Activated CD4-positive, alpha-beta T cell treated with anti-CD3 and anti-CD28 coated beads for 1 hour (primary cell): ENCODE measurements at regions not wholly inside any gene's neighbourhood (a gene's known extent, or its start where the extent isn't known, plus 50 kb on each side); places are given as distances from the start of the nearest gene placed in this dataset.

ENCODE experiments used
- DNase-seq: peaks from one replicate; pipeline ENCODE4 v3.0.0-alpha.2; 2020

DNA sequence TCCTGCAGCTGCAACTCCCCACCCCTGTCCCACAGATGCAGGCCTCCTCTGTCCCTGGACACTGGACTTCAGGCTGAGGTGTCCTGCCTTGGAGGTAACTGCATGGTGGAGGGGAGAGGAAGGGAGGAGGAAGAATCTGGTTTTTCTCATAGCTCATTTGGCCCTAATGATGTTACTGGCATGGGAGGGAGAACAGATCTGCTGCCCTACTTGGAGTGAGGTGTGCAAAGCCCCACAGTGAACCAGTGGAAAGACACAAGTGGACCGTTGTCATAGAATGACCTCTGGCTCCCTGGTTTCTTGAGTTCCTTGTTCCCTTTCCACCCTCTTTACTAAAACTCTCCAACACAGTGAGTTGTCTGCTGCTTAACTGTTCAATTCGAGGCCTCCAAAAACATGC lies 215.9 kb downstream of the BARX2 start:
- no peak for DNase-seq

DNA sequence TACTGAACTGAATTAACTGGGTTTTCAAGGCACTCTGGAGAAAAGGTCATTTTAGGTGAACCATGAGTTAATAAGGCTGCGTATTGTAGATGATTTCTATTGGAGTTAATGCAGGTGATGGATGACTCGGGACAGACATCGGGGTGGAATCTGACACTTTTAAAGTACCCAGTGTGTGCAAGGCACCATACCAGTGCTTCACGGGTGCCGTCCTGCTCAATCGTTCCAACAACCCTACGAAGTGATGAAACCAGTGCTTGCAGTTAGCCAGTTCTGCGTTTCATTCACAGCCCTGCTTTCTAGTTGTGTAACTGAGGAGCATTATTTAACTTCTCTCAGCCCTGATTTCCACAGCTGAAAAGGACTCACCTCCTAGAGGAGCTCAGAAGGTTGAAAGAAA lies 216.5 kb downstream of the BARX2 start:
- no peak for DNase-seq

DNA sequence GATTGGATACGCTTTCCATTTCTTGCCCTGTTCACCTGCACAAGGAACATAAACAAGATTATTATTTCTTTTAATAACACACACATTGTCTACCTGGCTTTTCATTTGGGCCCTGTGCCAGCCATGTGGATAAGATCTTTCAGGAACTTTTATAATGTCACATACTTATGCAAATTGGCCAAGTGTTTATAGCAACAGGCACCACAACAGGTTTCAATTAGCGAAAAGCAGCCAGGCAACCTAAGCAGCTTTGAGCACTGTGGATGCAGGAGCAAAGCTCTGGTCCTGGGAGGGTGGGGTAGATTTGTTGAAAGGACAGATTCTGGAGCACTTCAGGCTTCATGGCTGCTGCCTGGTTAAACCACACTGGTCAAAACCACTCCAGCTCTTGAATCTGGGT lies 217.4 kb downstream of the BARX2 start:
- no peak for DNase-seq

DNA sequence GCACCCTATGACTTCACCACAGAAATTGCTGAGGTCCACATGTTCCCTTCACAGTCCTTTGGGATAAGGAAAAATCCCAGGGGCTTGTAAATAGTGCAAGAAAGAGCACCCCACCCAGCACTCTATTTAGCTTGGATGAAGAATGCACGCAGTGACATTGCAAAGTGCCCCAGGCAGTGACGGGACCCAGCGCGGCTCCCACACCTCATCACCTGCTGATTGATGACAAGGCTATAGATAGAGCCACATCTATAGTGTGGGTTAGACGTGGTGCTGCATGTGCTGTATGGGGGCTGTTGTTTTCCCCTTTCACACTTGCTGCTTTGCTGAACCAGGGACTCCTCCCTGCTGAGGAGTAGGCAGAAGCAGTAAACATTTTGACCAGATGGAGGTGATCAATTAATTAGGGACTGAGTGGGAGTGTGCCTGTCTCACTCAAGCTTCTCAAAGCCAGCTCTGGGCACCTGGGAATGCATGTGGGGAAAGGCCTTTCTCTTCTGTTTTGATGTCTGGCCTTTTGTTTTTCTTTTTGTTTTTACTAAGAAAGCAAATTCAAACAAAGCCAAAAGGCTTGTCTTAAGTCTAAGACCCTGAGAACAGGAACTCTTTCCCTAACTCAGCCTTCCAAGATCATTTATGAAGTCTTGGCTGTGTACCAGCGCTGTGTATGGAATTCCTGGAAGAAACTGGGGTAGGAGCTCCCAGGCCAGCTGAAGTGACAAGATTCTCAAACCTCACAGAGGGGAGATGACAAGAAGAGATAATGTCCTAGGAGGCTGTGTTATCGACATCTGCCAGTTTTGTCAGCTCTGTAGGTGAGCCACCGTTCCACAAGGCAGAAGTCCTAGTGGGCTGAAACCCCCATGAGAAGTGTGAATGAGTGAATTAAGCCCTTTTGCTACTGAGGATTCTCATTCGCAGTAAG lies 219.7 kb downstream of the BARX2 start:
- DNase-seq: no peak

DNA sequence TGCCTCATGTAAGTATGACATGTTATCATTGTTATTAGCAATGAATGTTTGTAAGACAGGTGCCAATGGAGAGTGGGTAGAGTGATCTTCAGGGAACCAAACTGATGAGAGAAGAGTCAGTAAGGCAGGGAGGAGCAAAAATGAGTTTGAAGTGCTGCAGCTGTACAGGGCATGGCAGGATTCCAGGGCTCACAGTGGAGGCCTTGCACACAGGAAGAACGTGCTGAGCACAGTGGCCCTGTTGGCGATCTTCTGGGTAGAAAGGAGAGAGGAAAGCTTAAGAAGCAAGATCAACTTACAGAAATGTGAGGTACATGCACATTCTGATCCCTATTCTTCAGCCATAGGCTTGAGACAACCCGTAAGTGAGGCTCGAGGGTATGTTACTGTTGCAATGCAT lies 219.3 kb upstream of the TMEM45B start:
- no peak for DNase-seq

DNA sequence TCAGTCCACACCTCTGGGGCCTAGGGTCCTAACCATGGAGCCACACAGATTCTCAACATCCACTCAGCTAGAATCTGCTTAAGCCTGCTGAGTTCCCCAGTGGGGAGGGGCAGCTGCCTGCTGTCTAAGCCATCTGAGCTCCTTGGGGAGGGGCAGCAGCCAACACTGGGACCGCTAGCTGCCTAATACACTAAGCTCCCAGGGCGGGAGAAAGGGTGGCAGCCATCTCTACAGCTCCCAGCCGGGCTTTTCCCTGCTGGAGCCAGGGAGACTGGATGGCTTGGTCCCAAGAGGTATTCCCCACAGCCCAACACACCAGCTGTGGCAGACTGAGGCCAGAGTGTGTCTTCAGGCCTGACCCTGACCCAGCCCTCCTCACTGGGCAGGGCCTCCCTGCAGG lies 217.3 kb upstream of the TMEM45B start:
- DNase-seq: no peak

DNA sequence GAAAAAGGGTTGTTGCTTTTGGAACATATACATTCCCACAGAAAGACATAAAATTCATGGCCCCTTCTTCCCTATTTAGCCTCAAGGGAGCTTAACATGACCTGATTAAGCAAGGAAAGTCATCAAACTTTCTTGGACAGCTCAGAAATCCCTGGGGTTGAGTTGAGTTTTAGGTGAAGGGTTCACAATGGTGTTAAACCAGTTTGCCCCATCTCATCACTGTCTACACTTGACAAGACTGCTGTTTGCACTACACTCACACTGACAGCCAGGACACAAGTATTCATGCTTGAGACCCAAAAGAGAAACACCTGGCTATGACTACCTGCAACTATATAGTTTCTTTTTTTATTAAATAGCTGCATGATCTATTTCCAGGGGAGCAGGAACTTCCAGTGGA lies 209.8 kb upstream of the TMEM45B start:
- DNase-seq: no peak

DNA sequence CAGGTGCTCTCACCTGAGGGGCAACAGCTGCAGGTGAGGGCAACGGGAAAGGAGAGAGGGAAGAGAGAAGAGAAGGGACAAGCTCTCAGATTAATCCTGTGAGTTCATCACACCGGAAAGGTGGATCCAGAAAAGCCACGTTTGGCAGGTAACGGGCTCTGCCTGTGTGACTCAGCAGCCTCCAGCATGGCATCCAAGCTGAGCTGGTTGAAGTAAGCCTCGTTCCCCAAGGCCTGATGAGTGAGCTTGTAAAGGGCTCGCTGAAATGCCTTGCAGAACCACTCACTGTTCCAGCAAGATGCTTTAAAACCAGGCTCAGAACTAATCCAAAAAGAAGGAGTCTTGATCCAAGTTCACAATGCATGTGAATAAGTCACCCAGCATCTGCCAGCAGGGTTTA lies 206.9 kb upstream of the TMEM45B start:
- no peak for DNase-seq

DNA sequence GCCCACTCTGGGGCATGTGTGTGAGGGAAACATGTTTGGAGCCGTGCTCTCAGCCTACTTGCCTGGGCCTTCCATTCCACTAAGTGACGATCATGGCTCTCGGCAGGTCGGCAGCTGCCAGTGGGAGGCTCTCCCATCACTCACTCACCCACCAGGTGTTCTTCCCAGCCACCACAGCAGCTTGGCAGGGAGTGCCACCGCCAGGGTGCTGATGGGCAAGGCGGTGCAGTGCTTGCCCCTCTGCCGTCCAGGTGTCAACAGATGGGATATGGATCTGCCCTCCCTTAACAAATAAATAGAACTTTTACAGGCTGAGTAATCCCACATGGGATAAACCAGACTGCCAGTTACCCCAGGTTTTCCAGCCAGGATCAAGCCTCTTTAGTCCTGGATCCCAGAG lies 205.5 kb upstream of the TMEM45B start:
- no peak for DNase-seq

DNA sequence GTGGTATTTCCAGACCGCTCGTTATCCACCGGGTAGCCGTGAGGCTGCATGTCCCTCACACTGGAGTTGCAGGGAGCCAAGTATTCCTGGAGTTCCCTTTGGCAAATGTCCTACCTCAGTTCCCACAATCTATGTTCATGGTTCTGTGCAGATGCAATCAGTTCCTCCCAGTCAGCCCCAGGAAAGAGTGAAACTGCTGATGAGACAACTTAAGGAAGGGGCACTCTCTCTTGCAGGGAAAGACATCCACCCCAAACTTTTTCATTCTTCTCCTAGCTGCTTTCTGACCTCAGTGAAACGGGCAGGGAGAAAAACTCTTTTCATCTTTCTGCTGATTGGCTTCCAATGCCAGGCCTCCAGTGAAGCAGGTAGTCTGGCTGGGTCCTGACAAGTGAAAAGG lies 205.1 kb upstream of the TMEM45B start:
- DNase-seq: no peak

DNA sequence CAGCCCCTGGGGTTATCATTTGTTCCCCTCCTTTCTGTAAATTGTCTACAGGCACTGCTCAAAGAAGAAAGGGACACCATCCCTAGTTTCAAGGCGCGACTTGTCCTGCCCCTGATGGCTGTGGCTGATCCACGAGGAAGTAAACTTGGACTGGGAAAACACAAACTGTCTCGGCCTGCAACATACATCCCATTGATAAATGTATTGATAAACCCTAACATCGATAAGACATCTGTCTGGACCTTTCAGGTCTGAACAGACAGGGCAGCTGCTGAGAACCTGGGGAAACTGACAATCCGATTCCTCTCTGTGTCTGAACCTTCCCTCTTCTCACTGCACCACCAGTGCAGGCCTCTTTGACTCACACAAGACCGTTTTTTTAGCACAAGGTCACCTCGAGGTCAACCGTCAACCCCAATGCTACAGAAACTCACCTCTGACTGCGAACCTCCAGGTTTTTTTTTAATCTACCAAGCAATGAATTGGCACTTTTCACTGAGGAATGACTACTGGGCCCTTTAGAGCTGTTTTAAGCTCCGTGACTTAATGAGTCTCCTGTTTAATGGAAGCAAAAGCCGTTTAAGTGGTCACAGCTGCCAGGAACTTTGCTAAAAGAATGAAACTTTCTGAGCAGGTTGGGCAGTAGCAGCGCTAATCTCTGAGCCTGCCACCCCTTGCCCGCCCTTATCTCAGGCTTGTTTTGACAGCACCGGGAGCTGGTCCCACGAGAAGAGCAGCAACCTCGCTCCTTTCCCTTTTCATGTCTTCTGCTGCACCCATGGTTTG lies 203.8 kb upstream of the TMEM45B start:
- DNase-seq: no peak

DNA sequence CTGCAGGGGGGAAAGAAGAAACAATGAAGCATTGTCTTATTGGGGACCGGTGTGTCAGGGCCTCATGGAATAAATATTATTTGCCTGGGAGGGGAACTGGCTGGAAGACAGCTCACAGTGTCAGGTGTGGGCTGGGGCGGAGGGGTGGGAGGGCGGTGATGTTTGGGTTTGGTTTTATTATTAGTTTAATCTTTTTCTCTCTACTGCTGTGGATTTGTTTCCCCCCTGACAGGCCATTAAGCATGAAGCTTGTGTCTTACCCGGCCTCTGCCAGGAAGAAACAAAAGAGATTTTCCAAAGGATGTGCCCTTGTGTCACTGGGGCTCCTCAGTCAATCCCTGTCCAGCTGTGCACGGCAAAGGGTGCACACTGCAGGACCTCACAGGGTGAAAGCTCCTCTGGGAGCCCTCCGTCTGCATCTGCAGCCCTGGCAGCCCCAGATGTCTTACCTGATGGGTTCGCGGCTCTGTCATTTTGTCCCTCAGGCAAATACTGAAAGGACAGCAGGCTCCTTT lies 203.1 kb upstream of the TMEM45B start:
- no peak for DNase-seq

DNA sequence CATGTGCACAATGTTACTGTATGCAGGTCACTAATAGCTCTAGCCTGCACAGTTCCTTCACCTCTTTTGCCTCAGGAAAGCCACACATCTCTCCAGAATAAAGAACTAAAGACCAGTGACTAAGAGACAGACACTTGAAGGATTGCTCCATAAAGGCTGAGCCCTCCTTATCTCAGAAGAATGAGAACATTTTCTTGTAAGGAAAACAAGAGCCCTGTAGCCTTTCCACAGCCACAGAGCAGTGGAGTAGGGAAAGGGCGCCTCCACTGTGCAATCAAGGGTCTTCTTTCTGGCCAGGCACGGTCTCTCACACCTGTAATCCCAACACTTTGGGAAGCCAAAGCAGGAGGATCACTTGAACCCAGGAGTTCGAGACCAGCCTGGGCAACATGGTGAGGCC lies 202.6 kb upstream of the TMEM45B start:
- DNase-seq: no peak

DNA sequence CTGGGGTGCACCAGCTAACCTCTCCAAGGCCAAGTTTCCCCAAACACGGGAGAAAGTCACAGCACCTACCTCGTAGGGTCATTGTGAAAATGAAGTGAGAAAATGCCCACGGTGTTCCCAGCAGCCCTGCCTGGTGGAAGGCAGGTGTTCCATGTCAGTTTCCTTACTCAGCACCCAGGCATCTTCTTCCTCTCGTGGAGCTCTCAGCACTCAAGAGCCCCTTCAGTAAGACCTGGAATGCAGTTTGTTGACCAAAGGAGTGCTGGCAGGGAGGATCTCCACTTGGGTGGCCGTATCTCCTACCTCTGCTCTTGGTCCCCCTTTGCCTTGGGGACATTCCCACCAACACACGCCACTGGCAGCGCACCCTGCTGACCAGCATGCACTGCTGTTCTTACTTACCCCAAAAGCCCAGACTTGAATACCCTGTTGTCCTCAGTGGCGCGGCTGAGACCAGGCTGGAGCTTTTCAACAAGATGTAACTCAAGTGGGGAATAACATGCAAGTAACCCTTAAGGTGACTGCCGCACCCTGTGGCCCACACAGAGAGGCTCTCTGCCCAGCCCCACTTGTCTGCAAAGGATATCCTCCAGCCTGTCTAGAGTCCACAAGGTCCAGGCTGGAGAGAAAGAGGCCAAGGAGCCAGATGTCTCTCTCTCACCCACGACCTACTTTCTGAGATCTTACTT lies 201.2 kb upstream of the TMEM45B start:
- no peak for DNase-seq

DNA sequence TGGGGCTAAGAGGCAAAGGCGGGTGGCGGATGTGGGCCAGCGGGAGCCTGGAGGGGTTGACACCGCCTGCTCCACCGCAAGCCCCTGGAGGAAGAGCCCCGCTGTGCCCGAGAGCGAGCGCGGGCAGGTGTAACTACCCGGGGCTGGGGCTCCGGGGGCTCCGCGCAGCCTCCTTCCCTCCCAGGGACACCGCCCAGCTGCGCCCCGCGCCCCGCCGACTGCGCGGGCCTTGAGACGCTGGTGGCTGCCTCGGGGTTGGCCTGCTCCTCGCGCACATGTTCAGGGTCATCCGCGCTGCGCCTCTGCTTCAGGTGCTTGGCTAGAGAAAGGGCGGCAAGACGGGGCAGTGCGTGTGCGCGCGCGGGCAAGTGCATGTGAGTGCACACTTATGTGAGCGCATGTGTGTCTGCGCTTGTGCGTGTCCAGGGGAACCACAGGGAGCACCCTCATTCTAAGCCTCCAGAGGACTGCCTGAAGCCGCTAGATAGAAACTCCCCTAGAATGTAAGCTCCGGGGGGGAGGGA lies 197.5 kb upstream of the TMEM45B start:
- DNase-seq: no peak

DNA sequence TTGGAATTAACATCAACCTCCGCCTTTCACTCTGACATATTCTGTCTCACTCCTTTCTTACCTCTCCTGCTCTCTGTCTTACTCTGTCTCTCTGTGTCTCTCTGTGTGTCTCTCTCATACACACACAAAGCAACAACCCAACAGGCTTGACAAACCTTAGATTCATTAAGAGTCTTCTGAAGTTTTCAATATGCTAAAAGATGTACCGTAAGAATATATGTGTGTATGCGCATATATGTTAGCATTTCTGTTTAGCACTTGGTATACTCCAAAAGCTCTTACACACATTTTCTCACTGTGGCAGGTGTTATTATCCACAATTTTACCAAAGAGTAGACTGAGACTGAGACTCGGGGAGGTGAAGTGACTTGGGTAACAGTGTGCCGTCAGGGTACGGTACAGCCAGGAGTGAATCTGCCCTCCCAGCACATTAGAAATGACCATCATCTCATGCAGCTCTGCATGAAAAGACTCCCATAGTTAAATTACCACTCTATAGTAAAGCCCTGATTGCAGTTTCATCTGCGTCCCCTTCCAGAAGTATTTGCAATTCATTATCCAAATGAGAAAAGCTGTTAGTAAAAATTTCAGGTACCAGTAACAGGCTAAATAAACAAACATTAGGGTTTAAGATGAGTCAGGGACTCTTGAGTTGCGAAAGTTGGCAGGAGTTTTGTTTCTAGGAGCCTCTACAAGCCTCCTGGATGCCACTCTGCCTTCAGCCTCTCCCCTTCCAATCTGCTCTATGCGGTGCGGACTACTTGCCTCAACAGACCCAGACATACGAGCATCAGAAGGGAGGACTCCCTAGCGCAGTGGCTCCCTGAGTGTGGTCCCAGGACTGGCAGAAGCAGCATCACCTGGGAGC lies 195.2 kb upstream of the TMEM45B start:
- DNase-seq: no peak

DNA sequence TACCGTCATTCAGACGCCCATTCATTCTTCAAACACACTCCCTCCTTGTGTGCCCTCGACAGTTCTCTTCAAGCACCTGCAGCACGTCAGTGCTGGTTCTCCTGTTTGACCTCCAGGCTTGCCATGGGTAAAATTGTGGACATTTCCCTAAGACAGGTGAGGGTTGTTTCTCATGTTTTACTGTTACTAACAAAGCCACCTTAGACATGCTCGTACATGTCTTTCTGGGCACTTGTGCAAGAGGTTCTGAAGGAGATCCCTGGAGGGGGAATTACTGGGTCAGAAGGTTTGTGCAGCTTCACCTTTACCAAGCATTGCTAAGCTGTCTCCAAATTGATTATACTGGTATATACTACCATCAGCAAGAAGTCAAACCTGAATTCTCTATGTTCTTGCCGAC lies 189.7 kb upstream of the TMEM45B start:
- no peak for DNase-seq

DNA sequence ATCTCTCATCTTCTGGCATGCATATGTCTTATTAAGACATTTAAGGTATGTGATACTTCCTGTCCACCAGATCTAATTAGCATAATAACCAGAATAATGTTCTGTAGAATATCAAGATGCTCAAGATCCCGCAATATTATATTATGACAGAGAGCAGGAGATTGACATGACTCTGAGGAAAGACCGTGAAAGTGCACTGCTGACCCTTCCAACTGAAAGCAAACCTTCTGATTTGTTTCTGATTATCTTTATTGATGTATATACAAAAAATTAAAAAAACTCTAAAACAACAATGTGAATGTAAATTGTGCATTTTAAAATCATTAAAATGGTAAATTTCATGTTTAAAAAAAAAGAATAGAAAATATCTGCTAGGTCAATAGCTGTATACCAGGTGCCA lies 184.4 kb upstream of the TMEM45B start:
- no peak for DNase-seq

DNA sequence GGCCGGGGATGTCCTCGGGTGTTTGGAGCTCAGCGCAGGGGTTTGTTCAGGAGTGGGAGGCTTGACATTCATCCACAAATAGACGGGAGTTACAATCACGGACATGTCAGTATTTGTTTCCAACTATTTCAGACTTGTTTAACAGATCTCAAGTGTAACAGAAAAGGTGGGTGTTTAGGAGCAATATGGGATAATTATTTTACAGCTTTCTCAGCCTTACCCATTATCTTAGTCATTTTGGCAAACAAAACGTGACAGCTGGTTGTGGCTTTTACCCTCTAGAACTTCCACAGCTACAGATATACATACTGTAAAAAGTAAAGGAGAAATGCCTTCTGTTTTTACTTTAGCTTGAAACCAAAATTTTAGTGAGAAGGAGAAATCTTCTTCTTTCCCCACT lies 178.7 kb upstream of the TMEM45B start:
- no peak for DNase-seq

DNA sequence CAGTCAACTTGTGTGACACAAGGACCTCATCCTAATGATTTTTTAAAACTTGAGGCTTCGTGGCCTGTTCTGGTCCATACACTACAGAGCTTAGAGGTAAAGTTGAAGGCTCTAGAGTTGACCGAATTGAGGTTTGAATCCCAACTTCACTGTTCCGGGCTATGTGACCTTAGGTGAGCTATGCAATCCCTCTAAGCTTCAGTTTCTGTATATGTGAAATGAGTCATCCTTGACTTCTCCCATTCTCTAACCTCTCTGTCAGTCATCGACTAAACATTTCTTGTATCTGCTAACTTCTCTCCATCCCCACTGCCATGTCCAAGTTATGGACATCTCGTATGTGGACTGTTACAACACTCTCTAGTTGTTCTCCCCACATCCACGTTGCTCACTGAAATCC lies 178.2 kb upstream of the TMEM45B start:
- no peak for DNase-seq

DNA sequence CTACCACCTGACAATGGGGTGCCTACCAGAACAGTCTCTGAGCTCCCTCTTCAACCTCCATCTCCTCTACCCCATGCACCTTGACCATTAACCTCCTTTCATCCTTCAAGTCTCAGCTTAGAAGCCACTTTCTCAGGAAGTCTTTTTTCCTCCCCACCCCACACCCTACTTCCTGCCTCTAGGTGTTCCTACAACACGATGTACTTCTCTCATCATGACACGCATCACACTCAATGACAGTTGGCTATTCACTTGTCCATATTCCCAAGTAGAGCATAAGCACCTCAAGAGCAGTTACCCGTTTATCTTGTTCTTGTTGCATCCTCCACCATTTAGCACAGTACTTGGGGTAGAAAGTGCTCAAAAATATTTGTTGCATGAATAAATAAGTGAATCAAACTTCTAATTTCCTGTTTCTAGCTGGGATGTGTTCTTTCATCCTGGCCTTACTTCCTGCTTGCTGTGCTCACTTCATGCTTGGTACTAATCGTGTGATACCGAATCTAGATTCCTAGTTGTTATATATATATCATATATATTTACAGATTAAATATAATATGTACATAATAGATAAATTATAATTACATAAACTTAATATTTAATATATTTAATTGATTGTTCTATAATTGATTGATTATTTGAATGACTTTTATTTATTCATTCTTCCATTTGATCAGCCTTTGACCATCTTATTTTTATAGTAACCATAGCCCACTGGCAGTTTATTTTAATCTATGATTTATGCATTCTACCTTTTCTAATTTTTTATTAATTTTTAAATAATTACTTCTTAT lies 177.5 kb upstream of the TMEM45B start:
- DNase-seq: no peak
